ENCODE measurements at regions not wholly inside any gene's neighbourhood (a gene's known extent, or its start where the extent isn't known, plus 50 kb on each side); places are given as distances from the start of the nearest gene placed in this dataset.

- Histone ChIP-seq H3K9ac (ENCODE audit: low read depth, low read length, poor library complexity, severe bottlenecking) (no peak overlapping the region), H3K27me3 (ENCODE audit: insufficient read depth, low read length, poor library complexity, severe bottlenecking) (no peaks in the 10 kb centered on the region)
- TF ChIP-seq EZH2phosphoT487 (IDR thresholded peaks at IDR 0.05; ENCODE audit: borderline replicate concordance): no peak
- TF ChIP-seq, protein P1, sequence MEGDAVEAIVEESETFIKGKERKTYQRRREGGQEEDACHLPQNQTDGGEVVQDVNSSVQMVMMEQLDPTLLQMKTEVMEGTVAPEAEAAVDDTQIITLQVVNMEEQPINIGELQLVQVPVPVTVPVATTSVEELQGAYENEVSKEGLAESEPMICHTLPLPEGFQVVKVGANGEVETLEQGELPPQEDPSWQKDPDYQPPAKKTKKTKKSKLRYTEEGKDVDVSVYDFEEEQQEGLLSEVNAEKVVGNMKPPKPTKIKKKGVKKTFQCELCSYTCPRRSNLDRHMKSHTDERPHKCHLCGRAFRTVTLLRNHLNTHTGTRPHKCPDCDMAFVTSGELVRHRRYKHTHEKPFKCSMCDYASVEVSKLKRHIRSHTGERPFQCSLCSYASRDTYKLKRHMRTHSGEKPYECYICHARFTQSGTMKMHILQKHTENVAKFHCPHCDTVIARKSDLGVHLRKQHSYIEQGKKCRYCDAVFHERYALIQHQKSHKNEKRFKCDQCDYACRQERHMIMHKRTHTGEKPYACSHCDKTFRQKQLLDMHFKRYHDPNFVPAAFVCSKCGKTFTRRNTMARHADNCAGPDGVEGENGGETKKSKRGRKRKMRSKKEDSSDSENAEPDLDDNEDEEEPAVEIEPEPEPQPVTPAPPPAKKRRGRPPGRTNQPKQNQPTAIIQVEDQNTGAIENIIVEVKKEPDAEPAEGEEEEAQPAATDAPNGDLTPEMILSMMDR (conservative IDR thresholded peaks at IDR 0.05; ENCODE audit: low read length): no peak
These were observed 240.6 kb downstream of the OPA1 start for GRCh38 chr3:193833592-193833991.

GRCh38 chr3:193835414-193835813, 242.4 kb downstream of the OPA1 start:
- H3K9ac ChIP-seq (ENCODE audit: low read depth, low read length, poor library complexity, severe bottlenecking): no peak overlapping the region
- no peaks in the 10 kb centered on the region for H3K27me3 ChIP-seq (ENCODE audit: insufficient read depth, low read length, poor library complexity, severe bottlenecking)
- H3F3A ChIP-seq (ENCODE audit: low read depth): no peaks in the 10 kb centered on the region
- TF ChIP-seq, protein P1 (conservative IDR thresholded peaks at IDR 0.05; ENCODE audit: low read length): no peak
- no peak for TF ChIP-seq EZH2phosphoT487 (IDR thresholded peaks at IDR 0.05; ENCODE audit: borderline replicate concordance)
- no peaks in the 10 kb centered on the region for H3K79me2 ChIP-seq (ENCODE audit: insufficient read depth, low read length)
- no peaks in the 10 kb centered on the region for H3K36me3 ChIP-seq (ENCODE audit: insufficient read depth, low read length)
- H2AFZ ChIP-seq (ENCODE audit: low read length): no peak overlapping the region
- H3K9me3 ChIP-seq (ENCODE audit: insufficient read depth, low read depth, low read length): no peaks in the 10 kb centered on the region
- peaks cover 22% of the 10 kb centered on the region for H3K4me1 ChIP-seq (ENCODE audit: insufficient read depth, low read length, poor library complexity, severe bottlenecking)
- no peaks in the 10 kb centered on the region for H4K20me1 ChIP-seq (ENCODE audit: insufficient read depth, low read length, poor library complexity, severe bottlenecking)
- H3K9me2 ChIP-seq (replicated peaks; ENCODE audit: low read depth, low read length): no peaks in the 10 kb centered on the region
- no peak overlapping the region for H3K4me2 ChIP-seq (ENCODE audit: low read depth, low read length, poor library complexity, severe bottlenecking)
- H3K4me3 ChIP-seq (ENCODE audit: low read length, poor library complexity, severe bottlenecking): no peak overlapping the region

More at GRCh38 chr3:193833592-193833991, 240.6 kb downstream of the OPA1 start:
- peaks cover 21% of the 10 kb centered on the region for H3K4me1 ChIP-seq (ENCODE audit: insufficient read depth, low read length, poor library complexity, severe bottlenecking)
- H3K9me2 ChIP-seq (replicated peaks; ENCODE audit: low read depth, low read length): no peaks in the 10 kb centered on the region
- no peaks in the 10 kb centered on the region for H3K36me3 ChIP-seq (ENCODE audit: insufficient read depth, low read length)
- H4K20me1 ChIP-seq (ENCODE audit: insufficient read depth, low read length, poor library complexity, severe bottlenecking): no peaks in the 10 kb centered on the region
- no peak overlapping the region for H3K4me2 ChIP-seq (ENCODE audit: low read depth, low read length, poor library complexity, severe bottlenecking)
- no peaks in the 10 kb centered on the region for H3K9me3 ChIP-seq (ENCODE audit: insufficient read depth, low read depth, low read length)
- H3F3A ChIP-seq (ENCODE audit: low read depth): no peaks in the 10 kb centered on the region
- no peaks in the 10 kb centered on the region for H3K79me2 ChIP-seq (ENCODE audit: insufficient read depth, low read length)
- no peak overlapping the region for H2AFZ ChIP-seq (ENCODE audit: low read length)
- no peak overlapping the region for H3K4me3 ChIP-seq (ENCODE audit: low read length, poor library complexity, severe bottlenecking)

GRCh38 chr3:193836511-193836910, 243.5 kb downstream of the OPA1 start:
- Histone ChIP-seq H3K9me3 (ENCODE audit: insufficient read depth, low read depth, low read length) (no peaks in the 10 kb centered on the region), H3K4me3 (ENCODE audit: low read length, poor library complexity, severe bottlenecking) (no peak overlapping the region), H3K4me1 (ENCODE audit: insufficient read depth, low read length, poor library complexity, severe bottlenecking) (peaks cover 19% of the 10 kb centered on the region), H3K4me2 (ENCODE audit: low read depth, low read length, poor library complexity, severe bottlenecking) (no peak overlapping the region), H3K79me2 (ENCODE audit: insufficient read depth, low read length) (no peaks in the 10 kb centered on the region), H3K9ac (ENCODE audit: low read depth, low read length, poor library complexity, severe bottlenecking) (no peak overlapping the region), H2AFZ (ENCODE audit: low read length) (no peak overlapping the region), H3K9me2 (replicated peaks; ENCODE audit: low read depth, low read length) (no peaks in the 10 kb centered on the region), H3F3A (ENCODE audit: low read depth) (no peaks in the 10 kb centered on the region), H4K20me1 (ENCODE audit: insufficient read depth, low read length, poor library complexity, severe bottlenecking) (no peaks in the 10 kb centered on the region), H3K27me3 (ENCODE audit: insufficient read depth, low read length, poor library complexity, severe bottlenecking) (no peaks in the 10 kb centered on the region), H3K36me3 (ENCODE audit: insufficient read depth, low read length) (no peaks in the 10 kb centered on the region)
- TF ChIP-seq EZH2phosphoT487 (IDR thresholded peaks at IDR 0.05; ENCODE audit: borderline replicate concordance): no peak
- TF ChIP-seq, protein P1 (conservative IDR thresholded peaks at IDR 0.05; ENCODE audit: low read length): no peak
